Neural progenitor cell (in vitro differentiated cells): ENCODE measurements at regions not wholly inside any gene's neighbourhood (a gene's known extent, or its start where the extent isn't known, plus 50 kb on each side); places are given as distances from the start of the nearest gene placed in this dataset.

ENCODE experiments used
- DNase-seq: peaks from one replicate; pipeline ENCODE4 v3.0.0-alpha.2; 2016; ENCODE audit warnings: low spot score
- H2AFZ ChIP-seq: fragments of 200-600 bp; sonication (generic); replicated peaks from 2 replicates; pipeline ENCODE4 v1.6.1; 2016; ENCODE audit warnings: antibody characterized with exemption
- H3F3A ChIP-seq: fragments of 200-600 bp; sonication (generic); 2 replicates; pipeline ENCODE4 v1.6.1; 2016; ENCODE audit warnings: antibody characterized with exemption, low read depth
- H3K27ac ChIP-seq: fragments of 200-600 bp; sonication (generic); 2 replicates; pipeline ENCODE4 v1.5.1; 2016; ENCODE audit warnings: mild to moderate bottlenecking
- H3K27me3 ChIP-seq: fragments of 200-600 bp; sonication (generic); 2 replicates; pipeline ENCODE4 v1.6.1; 2016; ENCODE audit warnings: mild to moderate bottlenecking, moderate library complexity
- H3K36me3 ChIP-seq: fragments of 200-600 bp; sonication (generic); 2 replicates; pipeline ENCODE4 v1.5.1; 2016
- H3K4me1 ChIP-seq: fragments of 200-600 bp; sonication (generic); 2 replicates; pipeline ENCODE4 v1.6.1; 2016; ENCODE audit warnings: mixed run types
- H3K4me2 ChIP-seq: fragments of 200-600 bp; sonication (generic); 2 replicates; pipeline ENCODE4 v1.6.1; 2016
- H3K4me3 ChIP-seq: fragments of 200-600 bp; sonication (generic); 2 replicates; pipeline ENCODE4 v1.5.1; 2016
- H3K79me2 ChIP-seq: fragments of 200-600 bp; sonication (generic); 2 replicates; pipeline ENCODE4 v1.6.1; 2016; ENCODE audit warnings: low read depth
- H3K9ac ChIP-seq: fragments of 200-600 bp; sonication (generic); 2 replicates; pipeline ENCODE4 v1.6.1; 2016
- H3K9me3 ChIP-seq: fragments of 200-600 bp; sonication (generic); 2 replicates; pipeline ENCODE4 v1.5.1; 2016; ENCODE audit warnings: low read depth
- H4K20me1 ChIP-seq: fragments of 200-600 bp; sonication (generic); 2 replicates; pipeline ENCODE4 v1.6.1; 2016; ENCODE audit warnings: low read depth
- H3K27ac Mint-ChIP-seq: 3 replicates; pipeline ENCODE4 v1.8.0; 2021; ENCODE audit warnings: mixed read lengths
- H3K27me3 Mint-ChIP-seq: 2 replicates; pipeline ENCODE4 v1.8.0; 2022; ENCODE audit warnings: low read depth, mild to moderate bottlenecking, inconsistent platforms, moderate library complexity, mixed read lengths; ENCODE audit not compliant: insufficient read depth
- H3K36me3 Mint-ChIP-seq: 3 replicates; pipeline ENCODE4 v1.8.0; 2021; ENCODE audit warnings: mixed read lengths
- H3K4me1 Mint-ChIP-seq: 3 replicates; pipeline ENCODE4 v1.8.0; 2021; ENCODE audit warnings: mixed read lengths
- H3K4me3 Mint-ChIP-seq: 3 replicates; pipeline ENCODE4 v1.8.0; 2021; ENCODE audit warnings: mild to moderate bottlenecking, moderate library complexity, mixed read lengths
- H3K9me3 Mint-ChIP-seq: 3 replicates; pipeline ENCODE4 v1.8.0; 2020; ENCODE audit warnings: mixed read lengths
- CTCF ChIP-seq: fragments of 200-600 bp; sonication (generic); IDR thresholded peaks from 2 replicates; pipeline ENCODE4 v1.5.1; 2017; ENCODE audit warnings: antibody characterized with exemption, mild to moderate bottlenecking
- EZH2 ChIP-seq: fragments of 200-600 bp; sonication (generic); IDR thresholded peaks from 2 replicates; pipeline ENCODE4 v1.6.1; 2017; ENCODE audit warnings: antibody characterized with exemption, mild to moderate bottlenecking, moderate library complexity
- EZH2phosphoT487 ChIP-seq: fragments of 200-600 bp; sonication (generic); IDR thresholded peaks from 2 replicates; pipeline ENCODE4 v1.6.1; 2017; ENCODE audit warnings: antibody characterized with exemption

- Histone ChIP-seq H3K4me3 (no peak overlapping the region), H3F3A (no peaks in the 10 kb centered on the region), H3K9me3 (no peaks in the 10 kb centered on the region), H2AFZ (no peak overlapping the region), H4K20me1 (no peaks in the 10 kb centered on the region), H3K4me1 (no peaks in the 10 kb centered on the region), H3K9ac (no peak overlapping the region), H3K27ac (no peak overlapping the region), H3K36me3 (no peaks in the 10 kb centered on the region), H3K27me3 (no peaks in the 10 kb centered on the region), H3K4me2 (no peak overlapping the region), H3K79me2 (no peaks in the 10 kb centered on the region)
- Mint-ChIP-seq H3K4me3 (no peak overlapping the region), H3K27me3 (no peaks in the 10 kb centered on the region), H3K9me3 (no peaks in the 10 kb centered on the region), H3K27ac (no peak overlapping the region), H3K36me3 (no peaks in the 10 kb centered on the region), H3K4me1 (no peaks in the 10 kb centered on the region)
- TF ChIP-seq EZH2 (no peak), EZH2phosphoT487 (no peak), CTCF (no peak)
- DNase-seq = no peak
Measured at GRCh38 chr1:188314557-188315137, 1485.9 kb downstream of the PLA2G4A start.

- H3K27me3 ChIP-seq = no peaks in the 10 kb centered on the region
- H3K4me3 Mint-ChIP-seq = no peak overlapping the region
- H3K79me2 ChIP-seq = no peaks in the 10 kb centered on the region
Measured at GRCh38 chr1:188317894-188318293, 1489.1 kb downstream of the PLA2G4A start.

GRCh38 chr1:188325211-188325610 lies 1496.5 kb downstream of the PLA2G4A start:
- no peak for TF ChIP-seq EZH2
- no peaks in the 10 kb centered on the region for H3K36me3 Mint-ChIP-seq
- no peaks in the 10 kb centered on the region for H3K27me3 ChIP-seq
- no peak overlapping the region for H3K4me3 ChIP-seq
- H3K36me3 ChIP-seq = no peaks in the 10 kb centered on the region
- no peaks in the 10 kb centered on the region for H4K20me1 ChIP-seq
- no peak overlapping the region for H3K27ac Mint-ChIP-seq
- H3K4me1 ChIP-seq = no peaks in the 10 kb centered on the region
- no peak overlapping the region for H3K27ac ChIP-seq
- H2AFZ ChIP-seq = no peak overlapping the region
- H3K9ac ChIP-seq = no peak overlapping the region
- no peaks in the 10 kb centered on the region for H3K79me2 ChIP-seq
- H3K4me1 Mint-ChIP-seq = no peaks in the 10 kb centered on the region
- DNase-seq = no peak
- H3K4me3 Mint-ChIP-seq = no peak overlapping the region
- H3K4me2 ChIP-seq = no peak overlapping the region
- no peaks in the 10 kb centered on the region for H3F3A ChIP-seq
- H3K27me3 Mint-ChIP-seq = no peaks in the 10 kb centered on the region
- H3K9me3 ChIP-seq = no peaks in the 10 kb centered on the region
- H3K9me3 Mint-ChIP-seq = no peaks in the 10 kb centered on the region

More at GRCh38 chr1:188317894-188318293, 1489.1 kb downstream of the PLA2G4A start:
- Histone ChIP-seq H3K9ac (no peak overlapping the region), H3F3A (no peaks in the 10 kb centered on the region), H2AFZ (no peak overlapping the region), H4K20me1 (no peaks in the 10 kb centered on the region), H3K27ac (no peak overlapping the region), H3K4me3 (no peak overlapping the region), H3K36me3 (no peaks in the 10 kb centered on the region), H3K9me3 (no peaks in the 10 kb centered on the region), H3K4me1 (no peaks in the 10 kb centered on the region), H3K4me2 (no peak overlapping the region)
- no peaks in the 10 kb centered on the region for H3K27me3 Mint-ChIP-seq
- TF ChIP-seq EZH2 = no peak
- TF ChIP-seq CTCF = no peak
- TF ChIP-seq EZH2phosphoT487 = no peak
- no peaks in the 10 kb centered on the region for H3K4me1 Mint-ChIP-seq
- H3K27ac Mint-ChIP-seq = no peak overlapping the region
- no peaks in the 10 kb centered on the region for H3K9me3 Mint-ChIP-seq
- no peak for DNase-seq
- H3K36me3 Mint-ChIP-seq = no peaks in the 10 kb centered on the region

DNA sequence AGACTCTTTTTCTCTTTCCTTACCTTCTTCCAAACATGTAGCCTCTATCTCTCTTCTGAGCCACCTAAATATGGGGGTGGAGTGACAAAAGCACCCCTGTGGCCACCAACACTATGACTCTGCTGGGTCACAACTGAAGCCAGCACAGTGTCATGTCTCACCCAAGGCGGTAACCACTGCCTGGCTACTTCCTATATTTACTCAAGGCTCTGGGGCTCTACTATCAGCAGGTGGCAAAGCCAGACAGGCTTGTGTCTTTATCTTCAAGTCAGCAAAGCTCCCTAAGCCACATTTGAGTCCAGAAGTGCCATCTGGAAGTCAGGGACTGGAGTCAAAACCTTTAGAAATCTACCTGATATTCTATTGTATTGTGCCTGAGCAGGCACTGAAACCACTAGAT lies 1515.2 kb downstream of the PLA2G4A start:
- Mint-ChIP-seq H3K36me3 (no peaks in the 10 kb centered on the region), H3K27me3 (peaks cover 2% of the 10 kb centered on the region), H3K4me1 (no peaks in the 10 kb centered on the region), H3K9me3 (peaks cover 5% of the 10 kb centered on the region), H3K4me3 (no peak overlapping the region), H3K27ac (no peak overlapping the region)
- no peaks in the 10 kb centered on the region for H3F3A ChIP-seq
- no peaks in the 10 kb centered on the region for H3K79me2 ChIP-seq
- H3K4me3 ChIP-seq = no peak overlapping the region
- H3K27ac ChIP-seq = no peak overlapping the region
- no peaks in the 10 kb centered on the region for H4K20me1 ChIP-seq
- no peak overlapping the region for H2AFZ ChIP-seq
- H3K27me3 ChIP-seq = no peaks in the 10 kb centered on the region
- H3K9me3 ChIP-seq = no peaks in the 10 kb centered on the region
- no peak for DNase-seq
- H3K4me2 ChIP-seq = no peak overlapping the region
- TF ChIP-seq EZH2phosphoT487 (no peak), EZH2 (no peak), CTCF (no peak)
- no peaks in the 10 kb centered on the region for H3K36me3 ChIP-seq
- H3K9ac ChIP-seq = no peak overlapping the region
- H3K4me1 ChIP-seq = no peaks in the 10 kb centered on the region
